ENCODE measurements at regions not wholly inside any gene's neighbourhood (a gene's known extent, or its start where the extent isn't known, plus 50 kb on each side); places are given as distances from the start of the nearest gene placed in this dataset.

- DNase-seq (ENCODE audit: low spot score): no peak
These were observed 241.8 kb downstream of the NPHP4 start for GRCh38 chr1:5750186-5751162.

GRCh38 chr1:5748286-5749225 is 243.7 kb downstream of the NPHP4 start:
- no peak for DNase-seq (ENCODE audit: low spot score)

- DNase-seq (ENCODE audit: low spot score): no peak
These were observed 244.6 kb downstream of the NPHP4 start for GRCh38 chr1:5747426-5748285.

- DNase-seq (ENCODE audit: low spot score): no peak
These were observed 245.4 kb downstream of the NPHP4 start for GRCh38 chr1:5746611-5747425.

- peak; percentile 77 for DNase-seq (ENCODE audit: low spot score)
These were observed 246.2 kb downstream of the NPHP4 start for GRCh38 chr1:5745800-5746610.

- peak; percentile 6 for DNase-seq (ENCODE audit: low spot score)
These were observed 247.1 kb downstream of the NPHP4 start for GRCh38 chr1:5744911-5745799.

- DNase-seq (ENCODE audit: low spot score): no peak
These were observed 247.9 kb downstream of the NPHP4 start for GRCh38 chr1:5744341-5744740.

- no peak for DNase-seq (ENCODE audit: low spot score)
These were observed 248.7 kb downstream of the NPHP4 start for GRCh38 chr1:5743435-5744095.

- DNase-seq (ENCODE audit: low spot score): no peak
These were observed 249.4 kb downstream of the NPHP4 start for GRCh38 chr1:5742801-5743200.

GRCh38 chr1:5742032-5742431 is 250.2 kb downstream of the NPHP4 start:
- DNase-seq (ENCODE audit: low spot score): no peak

GRCh38 chr1:5740865-5741860 is 251.1 kb downstream of the NPHP4 start:
- DNase-seq (ENCODE audit: low spot score): no peak

GRCh38 chr1:5740450-5740849 is 251.8 kb downstream of the NPHP4 start:
- no peak for DNase-seq (ENCODE audit: low spot score)

GRCh38 chr1:5739561-5740078 is 252.6 kb downstream of the NPHP4 start:
- no peak for DNase-seq (ENCODE audit: low spot score)

- DNase-seq (ENCODE audit: low spot score): no peak
These were observed 253.2 kb downstream of the NPHP4 start for GRCh38 chr1:5738911-5739462.

GRCh38 chr1:5737081-5737480 is 255.1 kb downstream of the NPHP4 start:
- no peak for DNase-seq (ENCODE audit: low spot score)

- no peak for DNase-seq (ENCODE audit: low spot score)
These were observed 257.2 kb downstream of the NPHP4 start for GRCh38 chr1:5734996-5735395.

- DNase-seq (ENCODE audit: low spot score): no peak
These were observed 257.8 kb downstream of the NPHP4 start for GRCh38 chr1:5734414-5734813.
